ENCODE measurements at regions not wholly inside any gene's neighbourhood (a gene's known extent, or its start where the extent isn't known, plus 50 kb on each side); places are given as distances from the start of the nearest gene placed in this dataset.
A peak's percentile ranks its signal among the peaks of the same experiment; 100 is the strongest.
"Not testable (repeated sequence)": the region's sequence is repeated elsewhere in the genome, so short reads cannot be mapped to it uniquely, and the experiment has no call there.

DNA sequence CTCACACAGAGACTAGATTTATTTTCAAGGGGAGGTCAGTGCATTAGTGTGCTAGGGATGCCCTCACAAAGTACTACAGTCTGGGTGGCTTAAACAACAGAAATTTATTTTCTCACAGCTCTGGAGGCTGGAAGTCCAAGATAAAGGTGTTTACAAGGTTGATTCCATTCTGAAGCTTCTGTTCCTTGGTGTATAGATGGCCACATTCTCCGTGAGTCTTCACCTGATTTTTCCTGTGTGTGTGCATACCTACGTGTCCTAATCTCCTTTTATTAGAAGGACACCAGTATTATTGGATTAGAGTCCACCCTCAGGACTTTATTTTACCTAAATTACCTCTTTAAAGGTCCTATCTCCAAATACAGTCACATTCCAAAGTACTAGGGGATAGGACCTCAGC, 91.7 kb upstream of the FRMD4A start:
- no peak for ATAC-seq
- POLR2A ChIA-PET: interaction anchor here (0.6 kb wide), 1 partner anchor 627 kb away, joined by 3 read pairs; no protein-coding TSS in a partner anchor
- no peak overlapping the region for H3K4me3 Mint-ChIP-seq
- H3K27me3 Mint-ChIP-seq: peaks cover 6 to 29% (median 23%) of the 10 kb centered on the region in 5 donors
- no peak overlapping the region for H3K27ac Mint-ChIP-seq
- peaks cover 0 to 9% (median 2%) of the 10 kb centered on the region in 3 donors for H3K36me3 Mint-ChIP-seq
- no peaks in the 10 kb centered on the region for H3K4me1 Mint-ChIP-seq
- no peak for DNase-seq
- peaks cover 0 to 7% (median 0%) of the 10 kb centered on the region in 9 donors for H3K9me3 Mint-ChIP-seq

DNA sequence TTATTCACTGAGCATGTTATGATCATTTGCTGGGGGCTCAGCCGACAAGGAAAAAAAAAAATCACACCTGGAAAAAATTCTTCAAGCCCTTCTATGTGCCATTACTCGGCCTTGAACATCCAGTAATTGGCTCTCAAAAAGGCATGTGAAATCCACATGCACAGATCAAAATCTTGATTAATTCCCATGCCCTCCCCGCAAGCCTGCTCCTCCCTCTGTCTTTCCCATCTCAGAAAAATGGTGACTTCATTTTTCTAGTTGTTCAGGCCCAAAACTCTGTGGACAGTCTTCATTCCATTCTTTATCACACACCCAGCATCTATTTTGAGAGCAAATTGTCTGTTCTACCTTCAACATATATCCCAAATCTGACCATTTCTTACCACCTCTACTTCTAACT, 91.2 kb upstream of the FRMD4A start:
- DNase-seq (no peak), ATAC-seq (no peak)

DNA sequence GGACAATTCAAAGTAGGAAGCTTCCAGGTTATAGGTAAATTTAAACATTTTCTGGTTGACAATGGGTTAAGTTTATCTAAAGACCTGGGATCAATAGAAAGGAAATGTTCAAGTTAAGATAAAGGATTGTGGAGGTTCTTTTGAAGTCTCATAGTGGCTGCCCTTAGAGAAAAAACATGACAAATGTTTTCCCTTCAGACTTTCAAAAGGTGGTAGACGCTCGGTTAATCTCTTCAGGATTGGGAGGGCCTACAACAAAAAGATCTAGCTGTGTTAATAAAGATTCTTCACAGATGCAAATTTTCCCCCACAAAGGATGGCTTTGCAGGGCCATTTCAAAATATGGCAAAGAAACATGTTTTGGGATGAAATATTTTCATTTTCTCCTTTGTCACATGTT, 86.6 kb upstream of the FRMD4A start:
- H3K27me3 Mint-ChIP-seq: peaks cover 30 to 56% (median 44%) of the 10 kb centered on the region in 5 donors
- H3K9me3 Mint-ChIP-seq, H3K4me1 Mint-ChIP-seq, H3K4me3 Mint-ChIP-seq, H3K36me3 Mint-ChIP-seq, H3K27ac Mint-ChIP-seq, POLR2A ChIA-PET, DNase-seq, ATAC-seq: not testable (repeated sequence)

More for the DNA sequence above, 91.2 kb upstream of the FRMD4A start:
- POLR2A ChIA-PET: interaction anchor here (0.6 kb wide), 1 partner anchor 627 kb away, joined by 3 read pairs; no protein-coding TSS in a partner anchor
- peaks cover 0 to 7% (median 2%) of the 10 kb centered on the region in 3 donors for H3K36me3 Mint-ChIP-seq
- no peak overlapping the region for H3K27ac Mint-ChIP-seq
- H3K4me3 Mint-ChIP-seq: no peak overlapping the region
- no peaks in the 10 kb centered on the region for H3K4me1 Mint-ChIP-seq
- peaks cover 0 to 7% (median 0%) of the 10 kb centered on the region in 9 donors for H3K9me3 Mint-ChIP-seq
- peaks cover 6 to 29% (median 21%) of the 10 kb centered on the region in 5 donors for H3K27me3 Mint-ChIP-seq

DNA sequence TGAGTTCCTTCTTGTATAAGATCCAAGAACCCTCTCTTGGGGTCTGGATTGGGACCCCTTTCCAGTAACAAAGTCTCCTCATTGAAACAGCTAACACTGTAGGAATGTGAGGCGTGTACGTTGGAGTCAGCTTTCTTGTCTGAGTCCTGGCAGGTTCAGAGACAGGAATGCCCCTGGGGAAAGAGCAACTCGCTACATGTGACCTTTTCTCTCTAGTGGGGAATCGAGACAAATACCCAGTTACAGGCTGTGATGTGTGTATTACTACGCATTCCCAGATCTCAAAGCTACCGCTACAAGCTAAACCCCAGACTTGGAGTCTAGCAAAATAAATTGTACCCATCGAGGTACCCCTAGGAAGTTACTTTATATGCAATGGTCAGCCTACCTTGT, 85.6 kb upstream of the FRMD4A start:
- Mint-ChIP-seq H3K27ac (no peak overlapping the region), H3K9me3 (no peaks in the 10 kb centered on the region), H3K4me3 (no peak overlapping the region), H3K36me3 (no peaks in the 10 kb centered on the region), H3K27me3 (peaks cover 33 to 63% (median 49%) of the 10 kb centered on the region in 5 donors), H3K4me1 (peaks cover 0 to 2% (median 0%) of the 10 kb centered on the region in 4 donors)
- no peak for ATAC-seq
- no peak for DNase-seq
- POLR2A ChIA-PET: no interaction called here

DNA sequence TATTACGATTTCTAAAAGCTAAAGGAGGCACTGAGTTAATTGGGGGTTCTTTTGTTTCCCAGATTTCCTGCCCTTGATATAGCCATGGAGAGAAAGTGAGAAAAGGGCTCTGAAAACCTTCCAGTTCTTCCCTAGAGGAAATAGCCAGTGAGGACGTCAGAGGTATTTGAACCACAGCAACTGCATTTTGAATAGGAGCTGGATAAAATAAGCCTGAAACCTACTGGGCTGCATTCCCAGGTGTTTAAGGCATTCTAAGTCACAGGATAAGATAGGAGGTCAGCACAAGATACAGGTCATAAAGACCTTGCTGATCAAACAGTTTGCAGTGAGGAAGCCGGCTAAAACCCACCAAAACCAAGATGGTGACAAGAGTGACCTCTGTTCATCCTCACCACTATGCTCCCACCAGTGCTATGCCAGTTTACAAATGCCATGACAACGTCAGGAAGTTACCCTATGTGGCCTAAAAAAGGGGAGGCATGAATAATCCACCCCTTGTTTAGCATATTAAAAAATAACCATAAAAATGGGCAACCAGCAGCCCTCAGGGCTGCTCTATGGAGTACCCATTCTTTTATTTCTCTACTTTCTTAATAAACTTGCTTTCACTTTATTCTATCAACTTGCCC, 85.1 kb upstream of the FRMD4A start:
- Mint-ChIP-seq H3K4me3 (no peak overlapping the region), H3K27me3 (peaks cover 33 to 63% (median 49%) of the 10 kb centered on the region in 5 donors), H3K27ac (no peak overlapping the region), H3K36me3 (no peaks in the 10 kb centered on the region), H3K4me1 (peaks cover 2 to 5% (median 4%) of the 10 kb centered on the region in 4 donors), H3K9me3 (peaks cover 0 to 2% (median 0%) of the 10 kb centered on the region in 9 donors)
- POLR2A ChIA-PET: no interaction called here
- ATAC-seq (no peak), DNase-seq (no peak)

DNA sequence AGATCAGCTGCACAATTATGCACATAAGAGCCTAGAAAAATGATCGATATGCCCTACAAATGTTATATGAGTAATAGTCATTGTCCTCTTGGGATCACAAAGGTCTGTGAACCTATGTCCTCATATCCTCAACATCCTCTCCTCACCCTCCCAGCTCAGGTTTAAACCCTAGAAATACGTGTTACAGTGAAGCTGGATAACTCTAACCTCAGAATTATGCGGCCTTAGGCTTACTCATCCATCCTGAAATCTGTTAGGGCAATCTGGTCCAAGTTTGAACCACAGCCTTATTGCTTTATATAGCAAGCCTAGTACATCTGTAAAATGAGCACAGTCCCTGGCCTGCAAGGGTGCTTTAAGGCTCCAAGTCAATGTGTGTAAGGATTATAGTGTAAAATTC, 84.2 kb upstream of the FRMD4A start:
- Mint-ChIP-seq H3K36me3 (no peaks in the 10 kb centered on the region), H3K9me3 (peaks cover 0 to 6% (median 2%) of the 10 kb centered on the region in 9 donors), H3K4me3 (no peak overlapping the region), H3K27ac (no peak overlapping the region), H3K4me1 (peaks cover 10 to 14% (median 10%) of the 10 kb centered on the region in 4 donors), H3K27me3 (peaks cover 33 to 63% (median 46%) of the 10 kb centered on the region in 5 donors)
- DNase-seq (no peak), ATAC-seq (no peak)
- POLR2A ChIA-PET: no interaction called here

DNA sequence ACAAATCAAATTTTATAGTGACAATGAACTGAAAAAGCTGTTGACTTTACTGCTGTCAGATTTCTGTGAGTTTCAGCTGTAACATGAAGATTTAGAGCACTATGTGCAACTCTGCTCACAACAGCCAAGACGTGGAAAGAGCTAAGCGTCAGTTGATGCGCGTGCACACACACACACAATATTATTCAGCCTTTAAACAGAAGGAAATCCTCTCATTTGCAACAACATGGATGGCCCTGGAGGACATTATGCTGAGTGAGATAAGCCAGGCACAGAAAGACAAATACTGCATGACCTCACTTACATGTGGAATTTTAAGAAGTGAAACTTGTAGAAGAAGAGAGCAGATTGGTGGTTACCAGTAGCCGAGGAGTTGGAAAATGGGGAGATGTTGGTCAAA, 82.8 kb upstream of the FRMD4A start:
- H3K27ac Mint-ChIP-seq: no peak overlapping the region
- DNase-seq: no peak

DNA sequence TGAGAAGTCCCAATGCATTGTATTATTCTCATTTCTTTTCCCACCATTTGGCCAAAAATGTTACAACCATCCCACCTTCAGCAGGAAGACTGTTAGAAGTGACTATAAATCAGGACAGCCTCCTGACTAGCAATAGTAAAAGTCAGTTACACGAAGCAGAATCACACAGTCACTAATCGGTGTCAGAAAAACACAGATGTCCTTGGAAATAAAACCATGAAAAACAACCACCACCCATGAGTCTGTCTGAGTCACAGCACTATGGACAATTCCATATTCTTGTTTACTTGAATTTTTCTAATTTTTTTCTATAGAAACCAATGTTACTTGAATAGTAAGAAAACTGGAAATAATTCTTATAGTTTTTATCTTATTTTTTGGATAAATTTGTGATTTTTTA, 81.9 kb upstream of the FRMD4A start:
- Mint-ChIP-seq H3K4me3 (no peak overlapping the region), H3K9me3 (peaks cover 0 to 13% (median 5%) of the 10 kb centered on the region in 9 donors), H3K36me3 (no peaks in the 10 kb centered on the region), H3K27ac (no peak overlapping the region), H3K27me3 (peaks cover 32 to 66% (median 49%) of the 10 kb centered on the region in 5 donors), H3K4me1 (peaks cover 16 to 21% (median 18%) of the 10 kb centered on the region in 4 donors)
- DNase-seq (no peak), ATAC-seq (no peak)
- POLR2A ChIA-PET: no interaction called here

More for the DNA sequence above, 82.8 kb upstream of the FRMD4A start:
- Mint-ChIP-seq H3K9me3 (peaks cover 0 to 13% (median 5%) of the 10 kb centered on the region in 9 donors), H3K27me3 (peaks cover 36 to 65% (median 44%) of the 10 kb centered on the region in 5 donors), H3K4me3 (no peak overlapping the region), H3K4me1 (peaks cover 16 to 21% (median 18%) of the 10 kb centered on the region in 4 donors), H3K36me3 (no peaks in the 10 kb centered on the region)
- ATAC-seq: no peak
- POLR2A ChIA-PET: no interaction called here

DNA sequence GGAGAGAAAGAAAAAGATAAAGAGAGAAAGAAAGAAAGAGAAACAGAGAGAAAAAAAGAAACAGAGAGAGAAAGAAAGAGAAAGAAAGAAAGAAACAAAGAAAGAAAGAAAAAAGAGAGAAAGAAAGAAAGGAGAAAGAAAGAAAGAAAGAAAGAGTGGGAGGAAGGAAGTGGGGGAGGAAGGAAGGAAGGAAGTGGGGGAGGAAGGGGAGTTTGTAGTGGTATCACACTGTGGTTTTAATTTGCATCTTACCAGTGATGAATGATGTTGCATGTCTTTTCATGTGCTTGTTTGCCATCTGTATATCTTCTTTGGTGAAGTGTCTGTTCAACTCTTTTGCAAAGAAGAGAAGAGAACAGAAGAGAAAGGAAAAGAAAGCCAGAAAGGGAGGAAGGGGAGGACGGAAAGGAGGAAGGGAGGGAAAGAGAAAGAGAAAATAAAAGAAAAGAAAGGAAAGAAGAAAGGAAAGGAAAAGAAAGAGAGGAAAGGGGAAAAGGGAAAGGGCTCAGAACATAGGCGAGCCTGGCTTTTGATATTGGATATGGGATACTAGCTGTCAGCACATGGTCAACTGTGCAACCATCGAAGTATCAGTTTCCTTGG, 79.2 kb upstream of the FRMD4A start:
- POLR2A ChIA-PET: interaction anchor here (0.6 kb wide), 1 partner anchor 9 kb away, joined by 5 read pairs; no protein-coding TSS in a partner anchor
- DNase-seq: peak in 3 of 10 donors; percentile 15 to 53 (median 48)
- H3K27ac Mint-ChIP-seq: peak overlapping the region in 4 of 10 donors; percentile 33 to 81 (median 64)

DNA sequence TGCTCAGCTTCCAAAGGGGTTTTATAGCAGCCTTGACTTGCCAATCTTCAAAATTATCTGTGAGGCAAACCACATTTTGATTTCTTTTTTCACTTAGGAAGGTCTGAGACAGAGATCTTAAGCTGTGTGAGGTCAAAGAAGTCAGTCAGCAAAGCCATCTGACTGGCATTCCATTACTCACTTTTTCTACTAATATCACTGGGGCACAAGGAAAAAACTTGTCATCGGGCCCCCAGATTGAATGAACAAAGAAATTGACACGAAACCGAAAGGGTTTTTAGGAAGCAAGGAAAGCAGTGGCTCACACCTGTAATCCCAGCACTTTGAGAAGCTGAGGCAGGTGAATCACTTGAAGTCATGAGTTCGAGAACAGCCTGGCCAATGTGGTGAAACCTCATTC, 78.5 kb upstream of the FRMD4A start:
- Mint-ChIP-seq H3K9me3 (peaks cover 0 to 13% (median 5%) of the 10 kb centered on the region in 9 donors), H3K27ac (peak overlapping the region in 2 of 10 donors; percentile 13 to 81), H3K4me1 (peaks cover 16 to 21% (median 18%) of the 10 kb centered on the region in 4 donors), H3K4me3 (peak overlapping the region in 2 of 10 donors; percentile 26 to 56), H3K36me3 (no peaks in the 10 kb centered on the region), H3K27me3 (peaks cover 24 to 66% (median 45%) of the 10 kb centered on the region in 5 donors)
- ATAC-seq: no peak
- no peak for DNase-seq
- POLR2A ChIA-PET: interaction anchor here (0.6 kb wide), 2 partner anchors 10 to 38 kb away, joined by 3 to 5 read pairs; no protein-coding TSS in a partner anchor

More for the DNA sequence above, 79.2 kb upstream of the FRMD4A start:
- Mint-ChIP-seq H3K27me3 (peaks cover 28 to 66% (median 47%) of the 10 kb centered on the region in 5 donors), H3K4me3 (peak overlapping the region in 9 of 10 donors; percentile 5 to 76 (median 38)), H3K36me3 (no peaks in the 10 kb centered on the region), H3K4me1 (peaks cover 16 to 21% (median 18%) of the 10 kb centered on the region in 4 donors), H3K9me3 (peaks cover 0 to 13% (median 5%) of the 10 kb centered on the region in 9 donors)
- peak in 1 of 2 donors; percentile 72 for ATAC-seq

DNA sequence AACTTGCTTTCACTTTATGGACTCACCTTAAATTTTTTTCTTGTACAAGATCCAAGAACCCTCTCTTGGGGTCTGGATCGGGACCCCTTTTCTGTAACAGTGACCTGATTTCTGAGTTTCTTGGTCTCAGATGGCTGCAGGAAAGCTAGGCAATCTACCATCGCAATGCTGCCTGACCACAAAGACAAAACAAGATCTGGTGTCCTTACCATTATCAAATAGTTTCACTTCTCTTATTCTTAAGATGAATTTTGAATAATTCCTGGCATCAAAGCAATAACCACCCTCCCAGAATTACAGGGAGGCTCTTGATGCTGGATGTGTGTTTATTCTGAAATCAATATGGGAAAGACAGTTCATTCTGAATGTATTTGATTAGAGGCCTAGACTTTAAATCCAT, 77.4 kb upstream of the FRMD4A start:
- H3K27ac Mint-ChIP-seq: no peak overlapping the region
- DNase-seq (no peak), ATAC-seq (no peak)
- H3K36me3 Mint-ChIP-seq: no peaks in the 10 kb centered on the region
- peaks cover 16 to 21% (median 18%) of the 10 kb centered on the region in 4 donors for H3K4me1 Mint-ChIP-seq
- H3K9me3 Mint-ChIP-seq: peaks cover 0 to 13% (median 5%) of the 10 kb centered on the region in 9 donors
- POLR2A ChIA-PET: no interaction called here
- no peak overlapping the region for H3K4me3 Mint-ChIP-seq
- H3K27me3 Mint-ChIP-seq: peaks cover 16 to 64% (median 40%) of the 10 kb centered on the region in 5 donors

DNA sequence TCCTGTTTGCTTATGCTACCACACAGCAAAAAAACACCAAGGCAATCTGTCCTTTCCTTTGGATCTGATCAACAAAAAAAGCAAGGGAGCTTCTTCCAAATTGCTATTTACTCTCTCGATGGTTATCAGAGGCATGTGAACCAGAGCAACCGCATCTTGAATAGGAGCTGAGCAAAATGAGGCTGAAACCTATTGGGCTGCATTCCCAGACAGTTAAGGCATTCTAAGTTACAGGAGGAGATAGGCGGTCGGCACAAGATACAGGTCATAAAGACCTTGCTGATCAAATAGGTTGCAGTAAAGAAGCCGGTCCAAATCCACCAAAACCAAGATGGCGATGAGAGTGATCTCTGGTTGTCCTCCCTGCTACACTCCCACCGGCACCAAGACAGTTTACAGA, 76.8 kb upstream of the FRMD4A start:
- POLR2A ChIA-PET: no interaction called here
- H3K27me3 Mint-ChIP-seq: peaks cover 17 to 68% (median 42%) of the 10 kb centered on the region in 5 donors
- no peak overlapping the region for H3K27ac Mint-ChIP-seq
- peaks cover 16 to 21% (median 18%) of the 10 kb centered on the region in 4 donors for H3K4me1 Mint-ChIP-seq
- no peak overlapping the region for H3K4me3 Mint-ChIP-seq
- no peak for DNase-seq
- peaks cover 0 to 13% (median 5%) of the 10 kb centered on the region in 9 donors for H3K9me3 Mint-ChIP-seq
- ATAC-seq: no peak
- no peaks in the 10 kb centered on the region for H3K36me3 Mint-ChIP-seq

Measured in naive thymus-derived CD8-positive, alpha-beta T cell (primary cell).